Astrocyte (in vitro differentiated cells and primary cell): ENCODE measurements at regions not wholly inside any gene's neighbourhood (a gene's known extent, or its start where the extent isn't known, plus 50 kb on each side); places are given as distances from the start of the nearest gene placed in this dataset.

Source experiments
- CTCF ChIP-seq: IDR thresholded peaks from 2 replicates; pipeline ENCODE4 v1.5.1; 2011; ENCODE audit warnings: low read depth, mild to moderate bottlenecking, inconsistent platforms, low read length, moderate library complexity; ENCODE audit not compliant: insufficient read depth
- EZH2 ChIP-seq: IDR thresholded peaks from 2 replicates; pipeline ENCODE4 v1.6.1; 2012; ENCODE audit warnings: mild to moderate bottlenecking, low read length, inconsistent platforms; ENCODE audit not compliant: insufficient read depth

GRCh38 chr1:189787201-189787600 lies 690.5 kb downstream of the BRINP3 start:
- no peak for TF ChIP-seq CTCF
- TF ChIP-seq EZH2 = no peak
